Dedifferentiated amniotic fluid mesenchymal stem cell (primary cell): ENCODE measurements at regions not wholly inside any gene's neighbourhood (a gene's known extent, or its start where the extent isn't known, plus 50 kb on each side); places are given as distances from the start of the nearest gene placed in this dataset.
A peak's percentile ranks its signal among the peaks of the same experiment; 100 is the strongest.

Experiments used
- DNase-seq: peaks from one replicate; pipeline ENCODE4 v3.0.0-alpha.2; 2016; ENCODE audit errors: extremely low spot score

DNA sequence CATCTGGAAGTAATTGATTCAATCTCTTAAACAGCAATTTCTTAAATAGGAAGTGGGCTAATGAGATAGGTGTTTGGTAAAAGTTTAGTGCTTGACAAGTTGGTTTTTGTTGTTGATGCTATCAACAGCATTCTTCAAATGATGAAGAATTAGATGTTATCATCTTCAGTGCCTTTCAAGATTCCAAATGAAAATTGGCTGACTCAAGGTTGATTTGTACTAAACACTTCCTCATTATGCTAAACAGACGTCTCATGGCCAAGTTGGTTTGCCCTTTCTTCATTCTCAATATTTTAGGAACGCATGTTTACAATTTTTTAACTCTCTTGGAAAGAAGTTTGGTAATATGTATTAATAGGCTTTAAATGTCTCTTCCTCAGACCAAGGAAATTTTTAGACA is 86.0 kb downstream of the MID1IP1 start:
- no peak for DNase-seq

DNA sequence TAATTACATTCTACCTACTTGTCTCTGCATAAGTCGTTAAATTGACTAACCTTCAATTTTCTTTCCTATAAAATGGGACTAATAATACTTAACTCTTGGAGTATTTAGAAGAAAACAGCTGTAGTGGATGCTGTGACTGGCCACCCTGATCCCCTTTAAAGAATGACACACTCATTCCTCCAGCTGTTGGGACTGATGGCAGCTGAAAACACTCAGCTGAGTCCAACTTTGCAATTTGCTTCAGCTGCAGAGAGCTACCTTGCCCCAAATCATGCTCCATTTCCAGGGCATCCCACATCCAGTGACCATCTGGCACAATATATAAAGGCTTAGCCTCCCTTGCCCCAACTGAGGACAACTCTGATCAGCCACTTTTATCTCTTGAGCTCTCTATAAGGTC is 89.1 kb downstream of the MID1IP1 start:
- no peak for DNase-seq

DNA sequence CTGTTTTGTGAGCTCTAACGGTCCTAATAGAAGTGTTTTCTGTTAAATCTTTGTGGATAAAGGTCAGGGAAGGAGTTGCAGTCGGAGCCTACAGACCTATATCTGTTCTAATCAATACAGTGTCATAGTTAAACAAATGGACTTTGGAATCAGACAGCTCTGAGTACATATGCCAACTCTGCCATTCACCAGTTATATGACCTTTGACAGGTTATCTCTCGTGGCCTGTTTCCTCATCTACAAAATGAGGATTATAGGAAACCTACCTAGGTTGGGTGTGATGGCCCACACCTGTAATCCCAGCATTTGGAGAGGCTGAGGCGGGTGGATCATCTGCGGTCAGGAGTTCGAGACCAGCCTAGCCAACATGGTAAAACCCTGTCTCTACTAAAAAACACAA is 89.7 kb downstream of the MID1IP1 start:
- DNase-seq = no peak

DNA sequence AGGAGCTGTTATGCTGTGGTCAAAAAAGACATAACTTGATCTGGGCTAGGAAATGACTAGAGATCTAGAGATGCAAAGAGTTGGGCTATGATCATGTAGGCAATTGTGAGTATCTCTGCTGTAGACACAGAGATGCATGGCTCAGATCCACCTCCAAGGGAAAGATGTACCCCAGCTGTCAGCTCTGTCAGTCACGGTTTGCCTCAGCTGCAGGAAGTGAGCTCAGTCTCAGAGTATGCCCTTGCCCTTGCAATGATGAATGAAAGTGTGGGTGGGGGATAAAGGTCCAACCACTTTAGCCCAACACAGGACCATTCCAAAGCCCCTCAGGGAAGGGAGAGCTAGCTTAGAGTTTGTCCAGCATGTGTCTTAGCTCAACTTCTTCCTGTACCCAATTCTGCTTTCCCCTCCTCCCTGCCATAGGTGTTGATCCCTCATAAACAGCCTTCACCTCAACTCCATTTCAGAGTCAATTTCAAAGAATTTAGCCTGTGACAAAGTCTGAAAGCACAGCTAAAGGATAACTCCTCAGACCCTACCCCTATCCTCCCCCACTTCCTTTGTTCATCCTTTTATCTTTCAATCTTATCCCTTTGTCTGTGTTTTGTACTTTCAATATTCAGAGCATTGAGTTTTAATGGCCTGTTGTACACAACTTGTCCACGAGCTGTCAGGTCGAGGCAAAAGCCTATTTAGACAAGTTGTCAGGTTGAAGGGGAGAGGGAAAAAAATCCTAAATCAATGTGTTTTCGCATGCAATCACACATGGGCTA is 90.6 kb downstream of the MID1IP1 start:
- DNase-seq = peak; percentile 15

DNA sequence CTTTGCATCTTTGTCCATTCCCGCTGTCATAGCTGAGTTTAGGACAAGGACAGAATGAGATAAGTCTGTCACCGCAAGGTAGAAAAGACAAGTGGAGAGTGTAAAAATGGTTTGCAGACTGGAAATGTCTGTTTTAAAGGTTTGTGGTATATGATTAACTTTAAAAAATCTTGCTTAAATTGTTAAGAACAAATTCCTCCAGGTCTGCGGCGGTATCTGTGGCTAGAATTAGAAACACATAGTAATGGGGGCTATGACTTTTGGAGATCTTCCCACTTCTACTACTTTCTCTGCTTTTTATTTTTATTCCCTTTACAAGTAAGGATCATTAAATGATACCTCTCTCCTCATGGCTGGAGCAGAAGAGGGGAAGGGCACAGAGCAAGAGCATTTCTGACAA is 92.2 kb downstream of the MID1IP1 start:
- DNase-seq = no peak

DNA sequence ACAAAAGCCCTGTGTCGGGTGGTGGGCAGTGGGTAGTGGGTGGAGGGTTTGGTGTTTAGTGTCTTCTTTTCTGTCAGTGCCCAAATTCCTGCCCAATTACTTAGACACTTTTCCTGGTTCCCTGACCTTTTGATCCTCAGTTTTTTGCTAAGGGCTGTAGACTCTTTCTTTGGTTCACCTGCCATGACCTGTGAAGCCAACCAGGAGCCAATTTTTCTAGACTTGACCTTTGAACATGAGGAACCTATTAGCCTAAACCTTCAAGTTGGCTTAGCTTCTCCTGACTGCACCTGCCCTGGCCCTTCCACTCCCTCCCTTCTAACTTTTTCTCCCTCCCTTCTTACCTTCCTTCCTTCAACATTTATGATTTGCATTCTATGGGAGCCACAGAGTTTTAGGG is 94.5 kb downstream of the MID1IP1 start:
- no peak for DNase-seq

DNA sequence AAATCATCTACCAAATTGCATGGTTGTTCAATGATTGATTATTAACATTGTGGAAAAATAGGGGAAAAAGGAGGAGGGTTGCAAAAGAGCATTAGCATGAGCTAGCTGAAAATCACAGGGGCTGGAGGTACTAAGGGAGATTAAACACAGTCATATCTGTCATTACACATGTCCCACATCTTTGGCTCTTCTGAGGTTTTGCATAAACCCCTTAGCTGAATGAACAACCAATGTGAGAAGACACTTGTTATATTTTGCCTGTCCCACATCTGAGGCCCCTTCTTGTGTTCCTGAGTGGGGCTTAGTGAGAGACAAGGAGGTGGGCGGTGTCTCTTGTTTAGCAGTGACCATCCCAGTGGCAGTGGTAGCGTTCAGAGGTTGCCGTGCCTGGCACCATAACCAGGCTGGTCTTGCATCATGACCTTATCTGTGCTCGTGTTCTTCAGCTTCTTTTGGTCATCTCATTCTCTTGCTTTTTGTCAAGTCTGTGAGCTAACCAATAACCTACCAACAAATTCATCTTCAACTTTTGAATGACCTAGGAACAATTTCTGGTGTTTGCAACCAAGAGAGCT is 95.6 kb downstream of the MID1IP1 start:
- DNase-seq = no peak

DNA sequence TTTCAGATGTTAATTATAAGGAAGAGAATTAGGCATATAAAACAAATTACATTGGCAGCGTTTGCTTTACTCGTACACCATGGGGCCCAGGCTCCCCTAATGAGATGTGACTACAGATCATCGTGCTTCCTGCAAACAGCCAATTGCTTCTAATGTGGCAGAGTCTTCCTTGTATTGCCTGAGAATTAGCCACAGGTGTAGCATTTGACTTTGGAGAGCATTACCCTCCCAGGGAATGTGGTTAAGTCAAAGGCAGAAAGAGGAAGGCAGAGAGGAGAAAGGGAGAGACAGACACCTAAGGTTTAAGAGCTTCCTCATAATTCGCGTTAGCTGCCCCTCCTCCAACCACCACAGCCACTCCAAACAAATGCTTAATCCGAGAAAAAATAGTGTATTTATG is 97.0 kb downstream of the MID1IP1 start:
- no peak for DNase-seq

DNA sequence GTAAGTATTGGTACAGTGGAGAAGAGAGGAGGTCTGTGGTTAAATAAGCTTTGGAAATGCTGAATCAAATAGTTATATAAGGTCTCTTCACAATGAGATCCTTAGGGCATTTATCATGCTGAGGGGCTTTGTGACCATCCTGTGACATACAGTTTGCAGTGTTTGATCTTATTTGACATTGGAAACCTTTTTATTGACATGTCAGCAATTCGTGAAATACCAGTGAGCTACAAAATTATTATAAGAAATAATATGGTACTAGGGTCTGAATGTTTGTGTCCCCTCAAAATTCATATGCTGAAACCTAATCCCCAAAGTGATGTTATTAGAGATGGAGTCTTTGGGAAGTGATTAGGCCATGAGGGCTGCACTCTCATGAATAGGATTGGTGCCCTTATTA is 98.4 kb downstream of the MID1IP1 start:
- DNase-seq = no peak

DNA sequence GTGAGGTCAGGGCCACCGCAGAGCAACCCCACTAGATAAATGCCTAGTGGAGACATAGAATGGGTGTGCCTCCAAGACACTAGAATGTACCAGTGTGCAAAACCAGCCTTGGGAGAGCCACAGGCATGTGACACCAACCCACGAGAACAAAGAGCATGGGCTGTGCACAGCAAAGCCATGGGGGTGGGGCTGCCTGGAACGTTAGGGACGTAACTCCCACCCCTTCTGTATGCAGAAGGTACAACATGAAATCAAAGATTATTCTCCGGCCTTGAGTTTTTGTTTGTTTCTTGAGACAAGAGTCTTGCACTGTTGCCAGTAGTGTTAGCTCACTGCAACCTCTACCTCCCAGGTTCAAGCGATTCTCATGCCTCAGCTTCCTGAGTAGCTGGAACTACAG is 99.5 kb downstream of the MID1IP1 start:
- DNase-seq = no peak

DNA sequence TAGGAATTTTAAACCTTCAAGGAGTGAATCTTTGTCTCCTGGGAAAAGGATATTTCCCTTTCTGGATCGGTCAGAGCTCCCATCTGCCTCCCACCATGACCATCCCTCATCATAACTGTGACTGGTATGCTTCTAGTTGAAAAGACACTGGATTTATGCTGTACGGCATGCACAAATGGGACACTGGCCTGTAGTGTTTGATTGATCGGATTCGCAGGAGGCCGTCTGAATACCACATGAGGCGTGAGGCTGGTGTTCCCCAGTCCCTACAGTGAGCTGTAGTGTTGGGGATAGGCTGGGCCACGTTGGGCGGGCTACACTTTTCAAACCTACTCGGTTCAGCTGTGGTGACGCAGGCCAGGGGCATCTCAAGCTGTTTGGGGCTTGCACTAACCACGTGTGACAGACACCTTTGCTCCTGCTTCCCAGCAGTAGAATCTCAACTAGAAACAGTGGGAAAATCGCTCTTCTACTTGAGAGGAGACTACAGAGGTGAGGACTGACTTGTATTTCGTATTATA is 101.8 kb downstream of the MID1IP1 start:
- DNase-seq = no peak

DNA sequence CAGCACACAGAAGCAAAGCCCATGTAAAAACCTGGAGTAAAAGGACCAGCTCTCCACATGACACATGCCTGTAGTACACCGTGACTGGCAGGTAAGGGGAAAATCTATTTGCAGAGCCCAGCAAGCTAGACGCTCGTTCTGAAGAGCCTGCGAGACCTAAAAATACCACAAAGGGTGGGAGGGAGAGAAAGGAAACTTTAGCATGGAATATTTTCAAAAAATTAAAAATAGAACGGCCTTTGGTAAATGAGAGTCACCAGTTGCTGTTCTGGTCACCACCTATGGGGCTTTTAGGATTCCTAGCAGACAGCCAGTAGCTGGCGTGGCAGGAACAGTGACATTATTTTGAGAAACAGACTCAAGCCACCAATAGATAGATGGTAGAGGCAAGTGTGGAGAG is 115.5 kb downstream of the MID1IP1 start:
- DNase-seq = no peak

DNA sequence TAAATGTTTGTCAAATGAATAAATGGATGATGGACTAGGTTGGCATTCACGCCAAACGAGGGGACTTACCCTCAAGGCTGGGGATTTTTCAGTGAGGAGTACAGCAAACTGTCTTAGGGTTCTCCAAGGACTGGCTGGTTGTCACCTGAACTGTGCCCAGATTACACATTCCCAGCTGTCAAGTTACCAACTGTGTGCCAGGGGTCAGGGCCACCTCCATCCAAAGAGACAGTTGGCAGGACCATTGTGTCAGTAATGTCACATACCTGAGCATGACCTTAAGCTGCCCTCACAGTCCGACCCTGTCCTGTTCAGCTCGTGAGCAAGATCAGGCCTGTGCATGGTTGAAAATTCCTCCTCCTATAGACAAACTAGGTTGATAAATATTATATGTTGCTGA is 116.7 kb downstream of the MID1IP1 start:
- DNase-seq = no peak

DNA sequence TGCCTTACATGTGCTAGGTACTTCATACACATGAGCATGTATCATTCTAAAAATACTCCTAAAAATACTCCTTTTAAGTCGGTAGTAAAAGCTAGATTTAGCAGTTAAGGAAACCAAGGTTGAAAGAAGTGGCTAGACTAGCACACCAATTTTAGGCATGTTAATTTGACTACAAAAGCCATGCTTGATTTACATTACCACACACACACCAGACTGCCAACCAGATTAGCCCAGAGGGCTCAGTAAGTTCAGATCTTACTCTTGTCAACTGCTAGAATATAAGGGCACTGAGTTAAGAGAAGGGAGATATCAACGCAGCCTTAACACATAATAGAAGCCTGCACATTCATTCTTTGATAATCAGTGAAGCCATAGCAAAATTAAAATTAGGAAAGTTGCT is 117.9 kb downstream of the MID1IP1 start:
- DNase-seq = no peak

DNA sequence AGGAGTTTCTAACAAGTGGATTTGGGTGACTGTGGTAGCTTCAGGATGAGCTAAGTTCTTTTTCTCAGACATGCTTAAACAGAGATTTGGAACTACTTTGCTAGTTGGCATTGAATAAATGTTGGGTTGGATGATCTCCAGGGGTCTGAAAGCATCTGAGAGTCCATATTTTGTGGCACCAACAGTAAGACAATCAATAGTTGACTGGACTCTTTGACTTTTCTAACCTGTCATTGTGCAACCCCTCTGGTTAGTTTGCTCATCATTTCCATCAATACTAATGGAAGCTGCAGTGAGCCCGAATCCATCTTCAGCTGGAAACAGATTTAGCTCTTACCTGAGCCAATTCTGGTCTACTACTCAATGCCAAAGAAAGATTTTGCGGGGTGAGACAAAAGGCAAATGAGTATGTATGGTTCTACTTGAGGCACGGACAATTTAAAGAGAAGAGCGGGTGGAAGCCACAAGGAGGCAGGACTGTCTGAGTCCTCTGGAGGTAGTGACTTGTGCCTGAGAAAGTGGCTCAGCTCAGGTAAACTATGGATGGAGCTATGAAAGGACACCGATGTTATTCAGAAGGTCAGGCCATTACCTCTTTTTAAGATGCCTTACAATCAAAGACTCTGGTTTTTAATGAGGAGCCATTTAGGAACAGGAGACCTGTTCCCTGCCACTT is 118.7 kb downstream of the MID1IP1 start:
- no peak for DNase-seq

DNA sequence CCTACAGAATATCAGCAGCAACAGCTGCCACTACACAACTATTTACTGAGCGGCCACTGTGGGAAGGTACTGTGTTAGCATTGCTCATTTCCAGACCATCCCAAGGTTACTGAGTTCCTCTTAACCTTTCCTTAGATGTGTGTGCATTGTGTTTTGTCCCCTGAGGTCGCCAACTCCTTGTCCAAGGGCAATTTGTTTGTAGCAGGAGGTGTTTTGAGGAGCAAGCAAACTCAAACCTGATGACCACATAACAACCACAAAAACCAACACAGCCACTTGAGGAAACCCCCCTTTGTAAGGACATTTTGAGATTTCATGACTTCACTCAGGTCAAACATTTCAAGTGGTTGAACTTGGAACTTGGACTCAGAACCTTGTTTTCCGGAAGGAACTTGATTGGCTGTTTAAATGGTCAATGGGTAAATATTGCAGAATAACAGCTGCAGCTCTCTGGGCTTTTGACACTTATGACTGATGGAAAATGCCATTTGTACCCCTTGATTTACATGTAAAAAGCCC is 122.3 kb downstream of the MID1IP1 start:
- no peak for DNase-seq

DNA sequence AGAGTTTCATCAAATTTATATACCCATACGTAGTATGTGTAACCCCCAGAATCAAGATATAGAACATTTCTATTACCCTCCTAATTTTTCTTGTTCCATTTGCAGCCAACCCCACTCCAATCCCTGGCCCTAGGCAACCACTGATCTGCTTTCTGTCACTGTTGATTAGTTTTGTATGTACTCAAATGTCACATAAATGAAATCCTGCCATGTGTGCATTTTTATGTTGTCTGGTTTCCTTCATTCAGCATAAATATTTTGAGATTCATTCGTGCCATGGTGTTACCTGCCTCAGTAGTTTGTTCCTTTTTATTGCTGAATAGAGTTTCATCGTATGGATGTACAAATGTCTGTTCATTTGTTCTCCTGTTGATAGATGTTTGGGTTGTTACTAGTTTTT is 126.3 kb downstream of the MID1IP1 start:
- DNase-seq = no peak

DNA sequence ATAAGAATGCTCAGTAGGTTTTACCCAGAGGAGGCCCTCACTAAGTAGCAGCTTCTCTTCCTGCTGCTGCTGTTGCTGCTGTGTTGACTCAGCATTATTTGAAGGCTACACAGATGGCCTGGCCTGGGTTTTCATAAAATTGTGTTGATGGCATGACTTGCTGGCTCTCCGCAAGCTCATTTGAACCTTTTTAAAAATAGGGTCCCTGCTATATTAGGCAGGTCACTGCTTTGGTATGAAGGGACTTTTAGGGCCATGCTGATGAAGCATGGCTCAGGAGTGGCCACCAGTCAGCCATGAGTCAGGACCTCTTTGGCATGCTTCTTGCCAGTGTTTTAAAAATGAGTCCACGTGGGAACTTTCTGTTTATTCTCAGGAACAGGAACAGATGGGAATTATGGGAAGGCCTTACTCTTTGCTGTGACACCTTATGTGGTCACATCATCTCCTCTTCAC is 128.7 kb downstream of the MID1IP1 start:
- DNase-seq = no peak

DNA sequence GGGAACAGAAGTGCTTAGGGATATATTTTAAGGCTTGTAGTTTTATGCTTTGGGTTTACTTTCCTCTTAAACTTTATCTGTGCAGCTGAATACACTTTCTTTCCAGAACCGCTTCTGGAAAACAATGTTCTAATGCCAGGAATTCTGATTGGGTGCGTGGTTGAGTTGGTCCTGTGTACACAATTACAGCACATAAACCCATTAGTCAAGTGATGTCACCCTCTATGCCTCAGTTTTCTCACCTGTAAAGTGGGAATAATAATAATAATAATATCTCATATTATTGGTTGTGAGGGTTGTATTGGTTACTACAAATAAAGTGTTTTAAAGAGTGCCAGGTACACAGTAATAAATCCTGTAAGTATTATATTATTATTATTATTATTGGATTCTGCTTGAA is 129.2 kb downstream of the MID1IP1 start:
- DNase-seq = no peak

DNA sequence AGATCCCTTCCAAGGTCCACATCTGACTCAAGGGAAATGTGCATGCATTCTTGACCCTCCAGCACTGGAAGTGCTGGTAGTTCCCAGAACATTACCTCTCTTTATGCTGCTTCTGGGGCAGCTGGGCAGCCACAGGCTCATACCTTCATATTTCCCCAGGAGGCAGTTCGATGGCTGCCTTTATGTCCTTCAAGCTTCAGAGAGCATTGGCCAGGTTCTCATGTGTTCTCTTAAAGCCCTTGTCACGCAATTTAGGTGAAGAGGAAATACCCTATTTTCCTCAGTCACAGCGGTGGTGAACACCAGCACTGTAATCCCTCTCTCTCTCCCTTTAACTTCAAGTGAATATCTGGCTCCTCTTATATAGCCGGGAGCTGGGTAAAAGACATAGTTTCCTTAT is 134.3 kb downstream of the MID1IP1 start:
- DNase-seq = no peak

DNA sequence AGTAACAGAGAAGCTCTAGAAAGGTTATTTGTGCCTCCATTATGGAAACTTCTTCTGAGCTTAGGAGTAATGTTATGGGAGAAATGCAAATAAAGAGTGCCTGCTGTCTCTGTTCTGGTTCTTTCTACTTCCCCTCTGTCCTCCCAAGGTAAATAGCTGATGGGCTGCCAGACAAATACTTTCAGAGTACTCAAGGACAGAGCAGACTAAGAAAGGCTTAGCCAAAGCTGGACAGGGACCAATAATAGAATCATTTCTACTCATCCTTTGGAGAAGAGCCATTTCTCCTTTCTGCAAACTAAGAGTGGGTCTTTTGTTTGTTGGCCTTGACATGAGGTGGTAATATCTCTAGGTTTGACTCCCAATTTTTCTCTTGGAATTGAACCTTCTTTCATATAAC is 136.1 kb downstream of the MID1IP1 start:
- DNase-seq = no peak

DNA sequence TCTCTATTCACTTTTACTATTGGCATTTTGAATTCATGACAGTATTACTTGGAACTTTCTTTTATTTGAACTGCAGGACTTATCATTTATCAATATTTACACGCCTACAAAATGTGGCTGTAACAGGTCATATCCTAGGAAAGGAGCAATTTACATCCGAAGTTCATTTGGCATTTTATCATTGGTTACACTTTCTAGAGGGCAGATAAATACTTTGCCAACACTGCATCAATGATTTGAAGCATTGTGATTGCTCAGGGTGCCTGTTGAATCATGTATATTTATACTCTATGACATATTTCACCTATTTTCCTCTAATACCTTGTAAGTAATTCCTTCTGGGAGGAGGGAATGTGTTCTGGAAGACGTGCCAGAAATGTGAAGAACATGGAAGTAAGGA is 136.7 kb downstream of the MID1IP1 start:
- no peak for DNase-seq

DNA sequence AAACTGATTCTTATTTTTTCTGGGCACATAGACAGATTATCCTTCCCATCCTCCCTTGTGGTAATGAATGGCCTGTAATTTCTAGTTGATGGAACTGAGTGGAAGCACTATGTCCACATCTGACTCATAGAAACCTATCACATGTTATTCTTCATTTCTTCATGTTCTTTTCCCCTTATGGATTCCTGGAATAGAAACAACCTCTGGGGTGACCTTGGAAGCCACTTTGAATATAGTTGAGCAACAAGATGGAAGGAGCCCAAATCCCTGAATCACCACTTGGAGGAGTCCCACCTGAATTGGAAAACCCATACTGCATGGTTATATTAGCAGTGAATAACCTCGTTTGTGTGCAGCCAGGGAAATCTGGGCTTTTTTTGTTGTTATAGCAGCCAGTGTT is 137.8 kb downstream of the MID1IP1 start:
- DNase-seq = no peak
